Gastrocnemius medialis (tissue), 4 donors: ENCODE measurements at regions not wholly inside any gene's neighbourhood (a gene's known extent, or its start where the extent isn't known, plus 50 kb on each side); places are given as distances from the start of the nearest gene placed in this dataset.

Experiments used
- CTCF ChIP-seq, 5 experiments: fragments of 450-650 bp in 3 of 5; fragments of 200-600 bp in 2 of 5; sonication (generic) in 2 of 5; IDR thresholded peaks in 4 of 5; conservative IDR thresholded peaks in 1 of 5; 1 replicate in 4 of 5; 2 replicates in 1 of 5; pipeline ENCODE4 v1.5.1; 2016 to 2019; ENCODE audit warnings: antibody characterized with exemption in 5 of 5, mild to moderate bottlenecking in 3 of 5, moderate library complexity in 3 of 5
- POLR2A ChIP-seq, 2 donors: fragments of 450-650 bp; IDR thresholded peaks; one replicate each; pipeline ENCODE4 v1.6.1; 2017; ENCODE audit warnings: antibody characterized with exemption in 2 of 2, mild to moderate bottlenecking in 2 of 2, moderate library complexity in 2 of 2

DNA sequence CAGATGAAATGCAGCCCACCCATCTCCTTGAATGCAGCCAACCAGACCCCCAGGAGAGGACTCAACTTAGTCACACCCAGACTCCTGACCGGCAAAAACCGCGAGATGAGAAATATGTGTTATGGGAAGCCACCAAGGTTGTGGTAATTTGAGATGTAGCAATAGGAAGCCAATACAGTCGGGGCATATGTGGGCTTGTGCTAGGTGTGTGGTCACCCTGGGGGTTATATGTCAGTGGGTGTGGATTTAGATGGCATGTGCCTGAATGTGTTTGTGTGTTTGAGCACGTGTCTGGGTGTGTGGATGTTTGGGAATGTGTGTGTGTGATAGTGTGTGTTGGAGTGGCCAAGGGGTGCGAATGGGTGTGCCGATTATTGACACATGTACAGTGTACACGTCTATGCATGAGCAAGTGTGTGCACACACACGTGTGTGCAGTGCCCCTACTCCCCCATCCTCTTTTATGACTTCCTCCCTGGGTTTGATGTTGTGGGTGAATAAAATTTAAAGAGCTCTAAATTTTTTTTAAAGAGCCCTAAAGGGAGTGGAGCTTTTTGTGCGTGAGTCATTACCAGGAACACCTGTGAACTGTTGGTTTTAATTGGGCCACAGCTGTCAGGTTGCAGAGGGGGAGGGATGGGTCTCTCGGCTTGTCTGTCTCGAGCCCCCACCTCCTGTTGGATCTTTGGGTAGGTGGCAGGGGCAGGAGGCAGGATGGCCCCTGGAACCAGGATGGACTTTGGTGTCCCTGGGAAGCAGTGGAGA, 86.8 kb downstream of the LHX2 start:
- TF ChIP-seq CTCF (IDR thresholded peaks at IDR 0.05 in 4 of 5, conservative IDR thresholded peaks at IDR 0.05 in 1 of 5) (no peak), POLR2A (IDR thresholded peaks at IDR 0.05) (no peak)
